LoVo (cell line): ENCODE measurements at regions not wholly inside any gene's neighbourhood (a gene's known extent, or its start where the extent isn't known, plus 50 kb on each side); places are given as distances from the start of the nearest gene placed in this dataset.
"Not testable (repeated sequence)": the region's sequence is repeated elsewhere in the genome, so short reads cannot be mapped to it uniquely, and the experiment has no call there.

ENCODE experiments used
- DNase-seq: peaks from one replicate; pipeline ENCODE4 v3.0.0-alpha.2; 2016; ENCODE audit warnings: low spot score

DNA sequence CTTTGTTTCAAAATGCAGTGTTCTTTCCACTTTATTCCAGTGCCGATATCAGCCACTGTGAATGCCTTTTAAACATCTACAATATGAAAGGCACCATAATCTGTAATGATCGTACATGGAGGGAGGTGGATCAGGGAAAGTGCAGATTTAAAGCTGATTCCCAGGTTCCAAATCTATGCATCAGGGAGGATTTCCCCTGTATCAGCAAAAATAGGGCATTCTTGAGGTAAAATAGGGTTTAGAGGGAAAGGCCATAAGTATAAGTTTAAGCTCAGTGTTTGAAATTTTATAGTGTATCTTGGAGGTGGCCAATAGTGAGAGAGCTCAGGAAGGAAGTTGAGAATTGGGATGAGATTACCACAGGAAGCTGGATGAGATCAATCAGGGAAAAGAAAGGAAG lies 289.7 kb upstream of the ID4 start:
- no peak for DNase-seq

GRCh38 chr6:19549109-19549508 lies 288.1 kb upstream of the ID4 start:
- DNase-seq, result no peak

GRCh38 chr6:19550380-19550779 lies 286.8 kb upstream of the ID4 start:
- no peak for DNase-seq

- DNase-seq, result no peak
Observed at GRCh38 chr6:19551611-19552010, 285.6 kb upstream of the ID4 start.

DNA sequence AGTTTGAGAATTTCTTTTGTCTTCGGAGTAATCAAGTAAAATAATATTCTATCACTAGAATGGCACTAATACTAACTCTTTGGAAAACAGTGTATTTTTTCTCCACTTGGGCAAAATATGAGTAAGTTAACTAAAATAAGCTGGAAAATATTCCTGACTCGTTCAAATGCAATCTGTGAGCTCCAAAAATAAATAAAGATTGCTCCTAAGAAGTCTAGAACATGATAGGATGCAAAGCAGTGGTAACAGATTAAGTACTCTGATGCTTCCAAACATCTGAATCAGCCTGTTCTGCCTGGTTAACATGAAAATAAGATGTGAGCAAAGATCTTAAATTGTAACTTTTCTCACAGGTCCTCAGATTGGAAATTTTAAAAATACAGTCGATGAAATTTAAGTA lies 285.1 kb upstream of the ID4 start:
- DNase-seq, result no peak

DNA sequence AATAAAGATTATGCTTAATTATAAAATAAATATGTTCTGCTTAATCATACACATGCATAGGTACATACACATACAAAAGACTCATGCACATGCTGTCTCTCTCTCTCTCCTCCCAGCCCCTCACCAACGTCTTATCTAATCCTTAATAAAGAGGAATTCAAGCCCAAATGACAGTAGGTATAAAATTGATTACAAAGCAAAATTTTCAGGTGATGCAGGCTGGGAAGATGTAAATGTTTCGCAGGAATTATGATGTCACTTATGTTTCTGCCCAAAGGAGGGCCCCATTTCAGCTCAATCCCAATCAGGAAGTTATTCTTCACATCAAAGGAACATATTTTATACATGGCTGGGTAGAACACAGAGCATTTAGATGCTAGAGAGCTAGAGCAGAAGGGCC lies 284.6 kb upstream of the ID4 start:
- DNase-seq, result no peak

DNA sequence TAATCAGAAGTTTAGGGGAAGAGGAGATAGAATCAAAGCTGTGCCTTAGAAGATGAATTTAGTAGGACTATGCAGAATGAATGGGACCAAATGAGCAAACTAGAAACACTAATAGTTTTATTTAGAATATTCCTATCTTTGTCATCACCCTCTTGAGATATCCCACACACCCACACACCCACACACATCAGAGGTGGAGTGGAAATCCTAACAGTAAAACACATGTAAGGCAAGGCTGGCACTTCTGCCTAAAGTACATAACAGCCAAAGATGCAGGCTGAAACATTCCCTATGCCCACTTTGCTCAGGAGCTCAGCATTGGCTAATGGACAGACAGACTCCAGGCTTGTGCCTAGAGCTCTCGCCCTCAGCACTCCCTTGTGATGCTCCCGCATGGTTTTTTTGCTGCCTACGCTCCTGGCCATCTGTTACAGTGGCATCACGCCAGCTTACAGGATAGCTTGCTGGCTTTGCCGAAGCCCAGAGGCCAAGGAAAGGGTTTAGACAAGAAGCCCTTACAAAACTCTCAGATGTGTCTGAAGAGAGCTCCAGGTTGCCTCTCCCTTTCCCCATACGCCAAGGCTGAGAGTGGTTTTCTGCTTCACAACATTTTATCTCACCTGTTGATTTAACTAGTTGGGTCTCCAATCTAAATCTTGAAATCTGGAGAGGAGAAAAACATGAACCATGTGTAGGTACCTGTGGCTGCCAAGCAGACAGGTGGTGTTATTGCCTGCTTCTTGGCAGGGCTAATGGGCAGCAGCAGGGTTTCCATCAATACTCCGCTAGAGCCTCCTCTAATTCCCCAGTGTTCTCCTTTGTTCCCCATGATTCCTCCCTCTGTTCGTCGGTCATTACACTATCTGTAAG lies 282.6 kb upstream of the ID4 start:
- DNase-seq, result no peak

- no peak for DNase-seq
Observed at GRCh38 chr6:19557191-19557590, 280.0 kb upstream of the ID4 start.

DNA sequence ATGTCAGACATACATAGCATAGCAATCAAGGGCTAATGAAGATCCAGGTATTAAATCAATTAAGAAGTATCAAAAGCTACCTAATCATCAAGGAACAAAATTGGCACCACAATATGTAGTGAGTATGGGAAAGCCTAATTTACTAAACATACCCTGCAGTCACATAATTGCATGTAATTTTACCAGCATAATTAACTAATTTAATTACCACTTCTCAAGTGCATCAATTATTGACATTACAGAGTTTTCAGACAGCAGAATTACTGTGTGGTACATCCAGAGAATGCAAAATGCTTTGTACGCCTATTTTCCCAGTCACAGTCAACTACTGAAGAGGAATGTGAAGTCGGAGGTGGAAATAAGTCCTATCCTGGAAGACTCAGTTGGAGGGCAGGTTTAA lies 279.0 kb upstream of the ID4 start:
- DNase-seq, result no peak

DNA sequence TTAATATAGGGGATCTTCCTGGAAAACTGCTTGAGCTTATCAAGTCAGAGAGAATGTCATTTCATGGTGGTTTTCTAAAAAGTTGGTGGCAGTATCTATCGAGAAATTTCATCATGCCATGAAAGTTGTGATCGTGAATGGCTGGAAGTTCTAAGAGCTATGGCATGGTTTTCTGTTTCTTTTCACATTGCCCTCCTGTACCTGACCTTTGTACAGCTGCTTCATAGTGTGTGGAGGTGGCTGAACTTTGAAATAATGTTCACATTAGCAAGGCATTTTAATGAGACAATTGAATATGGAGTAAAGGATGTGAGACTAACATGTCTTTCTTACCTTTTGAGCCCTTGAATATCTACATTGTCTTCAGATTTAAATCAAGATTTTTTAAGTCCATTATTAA lies 278.2 kb upstream of the ID4 start:
- DNase-seq, result no peak

DNA sequence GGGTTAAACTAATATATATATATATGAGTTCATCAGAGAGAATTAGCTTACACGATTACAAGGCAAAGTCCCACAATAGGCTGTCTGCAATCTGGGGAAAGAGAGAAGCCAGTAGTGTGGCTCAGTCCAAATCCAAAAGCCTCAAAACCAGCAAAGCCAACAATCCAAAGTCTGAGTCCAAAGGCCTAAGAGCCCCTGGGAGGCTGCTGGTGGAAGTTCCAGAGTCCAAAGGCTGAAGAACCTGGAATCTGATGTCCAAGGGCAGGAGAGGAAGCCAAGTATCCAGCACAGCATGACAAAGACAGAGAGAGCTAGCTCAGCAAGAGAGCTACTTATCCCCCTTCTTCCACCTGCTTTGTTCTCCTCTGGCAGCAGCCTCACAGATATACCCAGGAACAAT lies 274.7 kb upstream of the ID4 start:
- no peak for DNase-seq

GRCh38 chr6:19569563-19569962 lies 267.6 kb upstream of the ID4 start:
- DNase-seq, result no peak

DNA sequence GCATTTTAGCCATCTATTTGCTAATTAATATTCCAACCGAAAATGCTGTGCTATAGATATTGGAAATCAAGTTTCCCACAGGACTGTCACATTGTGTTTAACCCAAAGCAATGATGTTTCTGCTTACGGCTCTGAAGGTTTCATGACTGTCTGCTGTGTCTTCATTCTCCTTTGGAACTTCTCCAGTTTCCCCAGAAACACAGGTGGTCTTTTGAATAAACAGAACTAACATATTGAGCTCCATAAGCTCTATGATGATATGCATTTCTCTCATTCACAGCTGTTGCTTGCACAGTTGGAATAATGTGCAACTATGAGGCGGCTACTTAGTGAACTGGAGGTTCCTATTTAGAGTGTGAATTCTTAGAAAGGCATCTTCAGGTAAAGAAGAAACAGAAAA lies 266.0 kb upstream of the ID4 start:
- DNase-seq, result no peak

DNA sequence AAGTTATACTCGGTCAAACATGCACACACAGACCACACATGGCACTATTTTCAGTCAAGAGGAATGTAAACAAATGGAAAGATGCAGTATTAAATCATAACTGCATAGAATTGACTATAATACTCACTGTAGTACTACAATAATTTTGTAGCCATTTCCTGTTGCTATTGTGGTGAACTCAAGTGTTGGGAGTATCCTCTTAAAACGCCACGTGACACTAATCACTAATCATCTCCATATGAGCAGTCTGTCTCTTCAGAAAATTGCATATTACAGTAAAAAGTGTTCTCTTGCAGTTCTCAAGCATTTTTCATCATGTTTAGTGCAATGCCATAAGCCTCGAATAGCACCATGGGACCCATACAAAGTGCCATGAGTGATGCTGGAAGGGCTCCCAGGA lies 258.7 kb upstream of the ID4 start:
- no peak for DNase-seq

- DNase-seq, result not testable (repeated sequence)
Observed at GRCh38 chr6:19584207-19584606, 253.0 kb upstream of the ID4 start.

DNA sequence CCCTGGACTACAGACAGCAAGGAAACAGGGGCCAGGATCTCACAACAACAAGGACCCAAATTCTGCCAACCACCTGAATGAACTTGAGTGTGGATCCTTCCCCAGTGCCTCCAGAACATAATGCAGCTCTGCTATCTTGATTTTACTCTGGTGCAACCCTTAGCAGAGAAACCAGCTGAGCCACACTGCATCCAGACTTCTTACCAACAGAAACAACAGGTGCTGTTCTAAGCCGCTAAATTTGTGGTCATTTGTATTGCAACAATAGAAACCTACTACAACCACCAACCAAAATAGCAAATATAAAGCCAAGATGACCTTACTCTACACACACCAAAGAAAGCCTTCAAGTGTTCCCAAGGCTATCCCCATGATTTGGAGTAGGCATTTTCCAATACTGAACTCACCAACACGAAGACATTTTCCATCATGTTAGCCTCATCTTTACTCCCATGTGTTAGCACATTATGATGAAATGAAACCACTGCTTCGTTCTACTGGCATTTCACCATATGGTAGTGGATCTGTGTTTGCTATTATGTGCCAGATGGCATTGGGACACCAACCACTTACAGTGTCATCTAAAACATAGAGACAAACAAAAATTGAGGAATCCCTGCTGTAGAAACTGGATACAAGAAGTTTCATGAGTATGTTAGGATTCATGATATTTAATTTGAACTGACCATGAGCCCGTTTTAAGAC lies 249.8 kb upstream of the ID4 start:
- no peak for DNase-seq

DNA sequence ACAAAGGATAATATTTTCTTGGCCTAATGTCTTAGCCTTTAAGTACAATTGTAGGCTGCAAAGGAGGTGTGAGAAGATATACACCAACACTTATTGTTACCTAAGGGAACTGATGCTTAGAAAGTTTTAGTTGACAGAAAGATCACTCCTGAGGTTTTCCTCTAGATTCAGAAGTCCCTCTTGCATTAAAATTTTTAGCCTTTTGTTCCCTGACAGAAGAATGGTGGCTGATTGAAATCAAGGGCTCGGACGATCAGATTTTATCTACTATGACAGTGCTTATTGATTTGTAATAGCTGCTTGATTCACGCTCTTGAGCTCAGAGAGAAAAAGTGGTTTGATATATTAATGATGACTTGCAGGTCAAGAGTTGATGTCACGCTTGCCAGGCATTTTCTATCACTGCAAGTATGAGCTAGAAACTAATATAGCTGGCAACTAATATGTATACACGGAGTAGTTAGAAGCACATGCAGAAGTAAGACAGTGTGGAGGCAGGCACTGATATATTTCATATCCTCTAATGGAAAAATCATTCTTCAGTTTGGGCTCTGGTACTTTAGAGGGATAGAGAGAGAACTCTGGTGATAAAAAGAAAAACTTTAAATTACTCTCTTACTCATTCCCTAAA lies 246.6 kb upstream of the ID4 start:
- no peak for DNase-seq

DNA sequence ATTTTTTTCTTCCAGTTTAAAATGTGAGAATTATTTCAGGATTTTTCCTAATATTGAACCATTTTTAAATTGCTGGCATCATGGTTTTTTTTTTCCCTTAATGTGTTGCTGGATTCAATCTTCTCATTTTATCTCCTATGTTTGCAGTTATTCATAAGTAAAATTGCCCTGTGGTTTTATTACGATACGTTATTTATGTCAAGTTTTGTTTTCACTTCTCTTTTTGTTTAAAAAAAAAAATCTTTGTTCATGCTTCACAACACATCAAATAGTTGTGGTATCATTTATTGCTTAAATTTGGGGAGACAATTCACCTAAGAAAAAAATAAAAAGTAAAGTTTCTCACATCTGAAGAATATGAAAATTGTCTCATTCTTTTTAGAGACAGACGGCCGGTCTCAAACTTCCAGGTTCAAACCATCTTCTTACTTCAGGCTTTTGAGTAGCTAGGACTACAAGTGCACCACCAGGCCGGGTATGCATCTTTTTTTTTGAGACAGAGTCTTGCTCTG lies 239.3 kb upstream of the ID4 start:
- no peak for DNase-seq

- no peak for DNase-seq
Observed at GRCh38 chr6:19599796-19600464, 237.2 kb upstream of the ID4 start.

DNA sequence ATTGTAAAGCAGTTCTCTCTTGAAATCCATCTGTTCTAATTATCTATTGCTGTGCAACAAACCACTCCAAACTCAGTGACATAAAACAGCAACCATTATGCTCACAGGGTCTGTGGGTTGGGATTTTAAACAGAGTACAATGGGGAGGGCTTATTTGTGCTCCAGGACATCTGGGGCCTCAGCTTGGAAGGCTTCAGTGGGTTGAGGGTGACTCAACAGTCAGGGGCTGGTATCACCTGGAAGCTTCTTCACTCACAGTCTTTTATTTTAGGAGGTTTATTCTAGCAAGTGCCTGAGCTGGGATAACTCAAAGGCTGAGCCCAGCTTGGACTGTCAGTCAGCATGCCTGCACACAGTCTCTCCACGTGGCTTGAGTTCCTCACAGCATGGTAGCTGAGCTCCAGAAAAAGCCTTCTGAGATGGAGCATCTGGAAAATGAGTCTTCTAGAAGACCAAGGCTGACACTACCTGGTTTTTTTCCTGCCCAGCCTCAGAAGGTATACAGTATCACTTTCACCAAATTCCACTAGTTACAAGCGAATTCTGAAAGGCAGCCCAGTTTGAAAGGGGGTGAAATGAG lies 234.6 kb upstream of the ID4 start:
- DNase-seq, result no peak

GRCh38 chr6:19603721-19604120 lies 233.4 kb upstream of the ID4 start:
- DNase-seq, result no peak

DNA sequence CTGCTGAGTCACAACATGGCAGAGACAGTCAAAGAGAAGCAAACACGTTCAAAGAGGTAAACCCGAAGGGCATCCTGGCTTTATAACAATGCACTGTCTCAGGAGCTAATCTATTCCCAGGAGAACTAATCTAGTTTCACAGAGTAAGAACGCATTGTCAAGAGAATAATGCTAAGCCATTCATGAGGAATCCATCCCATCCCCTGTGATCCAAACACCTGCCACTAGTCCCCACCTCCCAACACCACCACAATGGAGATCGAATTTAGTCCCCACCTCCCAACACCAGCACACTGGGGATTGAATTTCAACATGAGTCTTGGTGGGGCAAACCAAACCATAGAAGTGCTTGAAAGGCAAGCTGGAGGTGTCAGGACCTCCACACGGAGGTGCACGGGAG lies 231.5 kb upstream of the ID4 start:
- no peak for DNase-seq
